Left colon (tissue), 2 donors: ENCODE measurements at regions not wholly inside any gene's neighbourhood (a gene's known extent, or its start where the extent isn't known, plus 50 kb on each side); places are given as distances from the start of the nearest gene placed in this dataset.
A peak's percentile ranks its signal among the peaks of the same experiment; 100 is the strongest.
"Not testable (repeated sequence)": the region's sequence is repeated elsewhere in the genome, so short reads cannot be mapped to it uniquely, and the experiment has no call there.

ENCODE experiments used
- ATAC-seq: fragments of 200-7000 bp; cut with Tn5 transposase; one replicate; pipeline ENCODE4 v1.9.1; 2020; ENCODE audit warnings: mild to moderate bottlenecking, moderate library complexity
- DNase-seq, 2 donors: peaks; one replicate each; pipeline ENCODE4 v3.0.0-alpha.2; 2020
- intact Hi-C, 2 donors: fragments of 100-400 bp; cut with DNase I in 1 of 2; cut with micrococcal nuclease in 1 of 2; formaldehyde crosslinking; loops; one replicate each; pipeline versions ENCODE4 v1.11.2 to v1.14.0; 2022; cut with DNase I, micrococcal nuclease
- donor health status: DM: no; HTN: no; CAD: no.
- donor health status: DM: yes; HTN: yes; CAD: no.

DNA sequence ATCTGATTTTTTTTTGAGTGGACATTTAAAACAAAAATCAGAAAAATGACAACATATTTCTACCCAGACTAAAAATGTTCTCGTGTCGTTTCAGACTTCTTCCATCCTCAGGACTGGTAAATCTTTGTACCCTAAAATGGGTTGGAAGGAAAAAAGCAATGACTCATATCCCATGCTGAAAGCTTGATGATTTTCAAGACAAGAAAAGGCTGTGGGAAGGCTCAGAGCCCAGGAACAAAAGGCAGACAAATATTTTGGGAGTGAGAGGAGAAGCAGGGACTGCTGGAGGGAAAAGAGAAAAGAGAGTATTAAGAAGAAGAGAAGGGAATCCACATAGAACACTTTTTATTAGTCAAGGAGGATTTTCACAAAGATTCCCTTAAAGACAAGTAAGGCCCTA lies 77.1 kb upstream of the CTAGE1 start:
- intact Hi-C loops: no loop called here
- no peak for DNase-seq
- no peak for ATAC-seq

- DNase-seq: no peak
- ATAC-seq: no peak
- intact Hi-C loops: no loop called here
Measured at GRCh38 chr18:22499421-22499820, 81.7 kb upstream of the CTAGE1 start.

DNA sequence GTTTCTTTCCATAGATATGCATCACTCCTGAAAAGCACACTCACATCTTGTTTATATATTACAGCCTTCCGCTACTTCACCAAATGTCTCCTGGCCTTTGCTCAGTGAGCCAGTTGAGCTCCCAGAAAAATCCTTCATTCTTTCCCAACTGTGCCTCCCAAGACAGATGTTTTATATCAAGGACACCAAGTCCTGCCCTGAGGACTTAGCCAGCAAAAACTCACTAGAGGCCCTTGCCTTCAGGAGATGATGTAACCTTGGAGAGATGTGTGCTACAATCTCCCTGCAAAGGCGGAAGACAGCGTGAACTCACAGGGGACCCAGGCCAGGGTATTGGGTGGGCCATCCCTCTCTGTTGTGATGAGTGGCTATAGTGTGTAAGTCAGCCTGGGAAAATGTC lies 86.1 kb upstream of the CTAGE1 start:
- intact Hi-C loops: no loop called here
- ATAC-seq (no peak), DNase-seq (no peak)

DNA sequence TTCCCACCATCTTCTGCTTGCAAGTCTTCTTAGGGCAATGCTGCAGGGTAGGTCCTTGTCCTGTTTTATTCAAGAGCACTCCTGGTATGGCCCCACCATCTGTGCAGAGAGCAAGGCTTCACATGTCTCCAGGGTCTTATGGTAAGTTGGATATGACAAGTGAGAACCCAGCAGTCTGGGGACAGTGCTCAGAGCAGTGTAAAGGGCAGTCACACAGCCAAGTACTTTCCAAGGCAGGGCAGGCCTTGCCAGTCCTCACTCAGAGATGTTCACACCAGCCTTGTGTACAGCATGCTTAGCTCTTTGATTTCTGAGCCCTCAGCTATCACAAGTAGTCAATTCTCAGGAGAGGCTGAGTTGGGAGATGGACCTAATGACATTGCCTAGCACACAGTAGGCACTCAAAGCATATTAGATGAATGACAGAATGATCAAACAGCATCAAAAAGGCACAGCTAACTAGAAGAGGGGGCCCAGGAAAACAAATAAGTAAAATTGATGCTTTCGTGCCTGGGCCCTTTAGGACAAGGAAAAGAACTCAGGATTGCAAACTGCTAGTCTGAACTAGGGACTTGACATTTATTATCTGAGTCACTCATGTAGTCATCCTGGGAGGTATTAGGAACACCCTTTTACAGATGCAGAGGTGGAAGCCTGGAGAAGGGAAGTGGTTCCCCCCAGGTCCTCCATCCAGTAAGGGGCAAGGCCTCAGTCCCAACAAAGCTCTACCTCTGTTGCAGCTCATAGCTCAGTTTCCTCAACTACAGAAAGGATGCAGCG lies 86.7 kb upstream of the CTAGE1 start:
- intact Hi-C loops: no loop called here
- ATAC-seq: peak; percentile 52
- DNase-seq: no peak

DNA sequence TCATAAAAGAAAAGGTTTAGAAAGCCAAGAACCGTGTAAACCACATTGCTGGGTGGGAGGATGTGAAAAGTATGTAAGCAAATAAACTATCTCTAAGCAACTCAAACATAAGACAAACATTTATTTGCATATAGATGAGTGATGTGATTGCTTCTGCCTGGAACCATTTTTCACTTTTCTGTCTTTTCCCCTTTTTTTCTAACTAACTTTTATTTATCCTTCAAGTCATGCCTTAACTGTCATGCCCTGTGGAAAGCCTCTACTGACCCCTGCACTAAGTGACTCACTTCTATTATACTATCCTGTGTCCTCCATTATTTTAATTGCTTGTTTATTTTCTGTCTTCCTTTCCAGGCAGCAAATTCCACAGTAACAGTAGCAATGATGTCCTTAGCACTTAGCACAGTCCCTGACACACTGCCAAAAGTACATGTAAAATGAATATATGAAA lies 87.5 kb upstream of the CTAGE1 start:
- ATAC-seq (peak; percentile 22), DNase-seq (no peak)
- intact Hi-C loops: no loop called here

DNA sequence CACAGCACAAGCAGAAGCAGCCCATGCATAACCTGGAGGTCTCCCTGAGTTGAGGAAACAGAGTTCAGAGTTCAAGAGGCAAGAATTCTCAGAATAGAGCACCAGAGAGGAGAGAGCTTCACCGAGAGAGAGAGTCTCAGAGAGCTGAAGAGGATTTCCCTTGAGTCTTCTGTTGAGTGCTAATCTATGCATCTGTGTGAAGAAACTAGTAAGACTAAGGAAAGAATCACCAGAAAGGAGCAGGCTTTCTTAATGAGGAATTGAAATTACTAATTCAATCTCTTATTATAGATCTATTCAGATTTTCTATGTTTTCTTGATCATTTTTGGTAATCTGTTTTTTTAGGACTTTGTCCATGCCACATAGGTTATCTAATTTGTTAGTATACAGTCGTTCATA lies 89.3 kb upstream of the CTAGE1 start:
- DNase-seq (no peak), ATAC-seq (no peak)
- intact Hi-C loops: no loop called here

DNA sequence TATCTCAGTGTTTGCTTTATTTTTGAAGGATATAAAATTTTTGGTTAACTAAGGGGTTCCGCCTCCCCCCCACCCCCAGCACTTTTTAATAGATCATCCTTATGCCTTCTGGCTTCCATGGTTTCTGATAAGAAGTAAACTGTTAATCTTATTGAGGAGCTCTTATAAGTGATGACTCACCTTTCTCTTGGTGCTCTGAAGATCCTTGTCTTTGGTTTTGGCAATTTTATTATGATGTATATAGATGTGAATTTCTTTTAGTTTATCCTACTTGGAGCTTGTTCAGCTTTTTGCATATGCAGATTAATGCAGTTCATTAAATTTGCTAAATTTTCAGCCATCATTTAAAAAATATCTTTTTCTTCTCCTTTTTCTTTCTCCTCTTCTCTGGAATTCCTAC lies 91.7 kb upstream of the CTAGE1 start:
- intact Hi-C loops: no loop called here
- ATAC-seq: no peak

GRCh38 chr18:22510697-22511096 lies 93.0 kb upstream of the CTAGE1 start:
- ATAC-seq (no peak), DNase-seq (no peak)
- intact Hi-C loops: no loop called here

More for the DNA sequence above, 91.7 kb upstream of the CTAGE1 start:
- DNase-seq: no peak

DNA sequence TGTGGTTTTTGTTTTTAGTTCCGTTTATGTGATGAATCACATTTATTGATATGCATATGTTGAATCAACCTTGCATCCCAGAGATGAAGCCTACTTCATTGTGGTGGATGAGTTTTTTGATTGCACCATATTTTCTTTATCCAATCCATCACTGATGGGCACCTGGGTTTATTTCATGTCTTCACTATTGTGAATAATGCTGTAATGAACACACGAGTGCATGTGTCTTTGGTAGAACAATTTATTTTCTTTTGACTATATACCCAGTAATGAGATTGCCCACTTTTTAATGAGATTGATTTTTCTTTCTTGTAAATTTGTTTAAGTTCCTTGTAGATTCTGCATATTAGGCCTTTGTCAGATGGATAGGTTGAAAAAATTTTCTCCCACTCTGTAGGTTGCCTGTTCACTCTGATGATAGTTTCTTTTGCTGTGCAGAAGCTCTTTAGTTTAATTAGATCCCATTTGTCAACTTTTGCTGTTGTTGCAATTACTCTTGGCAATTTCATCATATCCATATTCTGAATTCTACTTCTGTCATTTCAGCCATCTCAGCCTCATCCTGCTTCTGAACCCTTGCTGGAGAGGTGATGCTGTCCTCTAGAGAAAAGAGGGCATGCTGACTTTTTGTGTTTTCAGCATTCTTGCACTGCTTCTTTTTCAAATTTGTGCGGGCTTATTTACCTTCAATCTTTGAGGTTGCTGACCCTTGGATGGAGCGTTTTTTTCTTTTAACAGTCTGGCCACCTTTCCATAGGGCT lies 96.2 kb upstream of the CTAGE1 start:
- intact Hi-C loops: no loop called here
- no peak for ATAC-seq
- no peak for DNase-seq

DNA sequence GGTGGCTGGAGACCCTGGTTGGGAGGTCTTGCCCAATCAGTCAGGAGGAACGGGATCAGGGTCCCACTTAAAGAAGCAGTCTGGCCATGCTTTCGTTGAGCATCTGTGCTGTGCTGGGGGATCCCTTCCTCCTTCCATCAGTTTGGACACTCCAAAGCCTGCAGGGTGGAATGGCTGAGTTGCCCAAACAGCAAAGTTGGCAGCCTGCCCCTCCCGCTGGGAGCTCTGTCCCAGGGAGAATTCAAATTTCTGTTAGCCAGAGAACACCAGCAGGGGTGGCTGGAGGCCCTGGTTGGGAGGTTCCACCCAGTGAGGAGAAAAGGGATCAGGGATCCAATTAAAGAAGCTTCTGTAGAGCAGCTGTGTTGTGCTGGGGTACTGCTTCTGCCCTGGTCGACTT lies 96.9 kb upstream of the CTAGE1 start:
- DNase-seq: no peak
- intact Hi-C loops: no loop called here
- no peak for ATAC-seq

DNA sequence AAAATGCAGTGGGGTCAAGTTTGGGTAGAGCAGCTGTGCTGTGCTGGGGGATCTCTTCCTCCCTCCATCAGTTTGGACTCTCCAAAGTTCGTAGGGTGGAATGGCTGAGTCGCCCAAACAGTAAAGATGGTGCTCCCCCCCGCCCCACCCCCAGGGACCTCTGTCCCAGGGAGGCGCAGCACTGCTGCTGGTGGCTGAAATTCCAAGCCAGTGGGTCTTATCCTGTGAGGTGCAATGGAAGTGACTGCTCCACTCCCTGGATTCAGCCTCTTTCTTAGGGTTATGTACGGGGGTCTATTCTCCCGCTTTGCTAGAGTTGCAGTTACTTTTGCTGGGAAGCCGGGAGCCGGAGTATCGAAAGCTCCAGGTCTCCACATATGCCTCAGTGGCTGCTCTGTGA lies 97.5 kb upstream of the CTAGE1 start:
- DNase-seq: no peak
- intact Hi-C loops: no loop called here

GRCh38 chr18:22517356-22517755 lies 99.6 kb upstream of the CTAGE1 start:
- intact Hi-C loops: no loop called here
- ATAC-seq (no peak), DNase-seq (no peak)

More for the DNA sequence above, 97.5 kb upstream of the CTAGE1 start:
- no peak for ATAC-seq

DNA sequence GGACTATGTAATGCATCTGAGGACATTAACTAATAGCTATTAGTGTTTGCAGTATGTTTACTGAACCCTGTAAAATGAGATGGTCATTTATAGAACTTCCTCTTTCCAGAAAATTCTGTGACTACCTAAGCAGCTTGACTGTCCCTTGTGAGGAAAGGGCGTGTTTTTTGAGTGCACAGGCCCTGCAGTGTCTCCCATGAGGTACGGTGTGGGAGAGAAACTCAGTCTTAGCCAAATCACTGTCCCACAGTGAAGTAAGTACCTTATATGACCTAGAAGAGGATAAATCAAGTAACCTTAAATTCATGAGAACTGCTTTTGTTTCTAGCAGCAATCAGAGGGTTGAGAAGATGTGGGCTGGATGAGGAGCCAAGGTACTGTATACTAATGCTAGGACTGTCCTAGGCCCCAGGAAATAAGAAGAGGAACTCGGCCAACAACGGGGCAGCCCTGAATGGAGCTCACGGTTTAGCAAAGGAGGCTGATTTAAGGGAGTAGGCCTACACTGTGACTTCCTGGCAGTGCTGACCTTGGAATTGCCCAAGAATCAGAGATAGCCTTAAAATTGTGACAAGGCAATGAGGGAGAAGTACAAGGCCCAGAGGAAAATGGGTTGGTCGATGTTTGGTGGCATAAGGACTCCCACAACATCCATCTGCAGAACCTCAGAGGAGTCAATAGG lies 103.5 kb upstream of the CTAGE1 start:
- ATAC-seq (no peak), DNase-seq (no peak)
- intact Hi-C loops: no loop called here

DNA sequence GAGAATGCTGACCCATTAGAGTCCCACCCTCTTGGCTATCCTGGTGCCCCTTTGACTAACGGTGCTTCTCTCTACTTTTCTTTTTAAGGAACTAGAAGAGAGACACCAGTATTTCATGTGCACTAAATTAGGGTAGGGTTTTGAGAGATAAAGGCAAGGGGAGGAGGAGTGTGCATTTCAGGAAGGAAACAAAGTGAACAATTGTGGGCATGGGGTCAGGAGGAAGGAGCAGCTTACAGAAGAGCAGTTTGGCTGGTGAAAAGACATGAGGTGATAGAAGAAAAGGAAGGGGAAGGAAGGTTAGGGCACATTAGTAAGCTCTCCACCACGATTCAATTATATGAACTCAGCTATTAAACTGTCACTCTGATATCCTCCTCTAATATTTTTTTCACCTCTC lies 105.8 kb upstream of the CTAGE1 start:
- ATAC-seq (no peak), DNase-seq (no peak)
- intact Hi-C loops: no loop called here

GRCh38 chr18:22524783-22525182 lies 107.1 kb upstream of the CTAGE1 start:
- intact Hi-C loops: no loop called here
- ATAC-seq: no peak

GRCh38 chr18:22525313-22525712 lies 107.6 kb upstream of the CTAGE1 start:
- intact Hi-C loops: no loop called here
- DNase-seq: no peak
- ATAC-seq: no peak

More at GRCh38 chr18:22524783-22525182, 107.1 kb upstream of the CTAGE1 start:
- no peak for DNase-seq

DNA sequence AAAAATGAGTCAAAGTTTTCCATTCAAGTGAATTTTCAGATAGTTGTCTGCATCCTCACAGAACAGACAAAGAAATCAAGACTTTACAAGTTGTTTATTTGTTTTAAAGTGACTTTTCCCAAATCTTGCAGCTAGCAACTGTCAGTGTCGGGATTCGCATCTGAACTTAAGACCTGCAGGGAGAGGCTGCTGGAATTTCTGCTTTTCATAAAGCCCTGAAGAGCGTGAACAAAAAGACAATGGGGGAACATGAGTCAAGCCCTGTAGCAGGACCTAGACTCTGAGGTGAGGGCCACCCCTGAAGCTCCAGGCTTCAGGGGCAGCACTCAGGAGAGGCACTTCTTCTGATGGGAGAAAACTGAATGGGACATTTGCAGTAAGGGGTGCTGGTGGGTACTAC lies 108.2 kb upstream of the CTAGE1 start:
- intact Hi-C loops: no loop called here
- ATAC-seq: no peak
- no peak for DNase-seq

GRCh38 chr18:22528291-22528690 lies 110.6 kb upstream of the CTAGE1 start:
- DNase-seq: no peak
- ATAC-seq: no peak
- intact Hi-C loops: no loop called here

GRCh38 chr18:22534706-22535105 lies 117.0 kb upstream of the CTAGE1 start:
- ATAC-seq, intact Hi-C loops: not testable (repeated sequence)

DNA sequence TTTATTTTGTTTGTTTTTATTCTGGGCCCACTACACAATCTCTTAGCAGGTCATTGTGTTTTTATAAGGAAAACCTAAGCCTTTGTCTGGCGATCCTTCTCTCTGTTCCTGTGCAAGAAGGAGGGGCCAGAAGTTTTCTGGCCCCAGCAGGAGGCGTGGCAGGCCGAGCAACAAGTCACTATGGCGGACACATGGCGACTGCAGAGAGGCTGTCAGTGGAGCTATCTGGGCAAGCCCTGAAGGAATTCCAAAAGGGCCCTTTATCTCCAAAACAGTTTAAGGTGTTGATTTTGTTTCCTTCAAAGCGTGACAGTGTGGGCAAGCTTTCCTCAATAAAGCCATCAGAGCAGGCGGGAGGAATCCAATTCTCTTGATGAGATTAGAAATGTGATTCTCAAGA lies 118.8 kb upstream of the CTAGE1 start:
- ATAC-seq: no peak

More at GRCh38 chr18:22534706-22535105, 117.0 kb upstream of the CTAGE1 start:
- DNase-seq: not testable (repeated sequence)

More for the DNA sequence above, 118.8 kb upstream of the CTAGE1 start:
- DNase-seq: no peak
- intact Hi-C loops: no loop called here
